ENCODE measurements at regions not wholly inside any gene's neighbourhood (a gene's known extent, or its start where the extent isn't known, plus 50 kb on each side); places are given as distances from the start of the nearest gene placed in this dataset.

- ATAC-seq (no peak), DNase-seq (no peak)
These were observed 321.5 kb downstream of the ALG10 start for GRCh38 chr12:34343766-34344165.

- DNase-seq (no peak), ATAC-seq (no peak)
These were observed 322.7 kb downstream of the ALG10 start for GRCh38 chr12:34344851-34345522.

- ATAC-seq (no peak), DNase-seq (no peak)
These were observed 323.5 kb downstream of the ALG10 start for GRCh38 chr12:34345801-34346200.

GRCh38 chr12:34346372-34347034 is 324.2 kb downstream of the ALG10 start:
- ATAC-seq, result no peak

GRCh38 chr12:34347367-34347766 is 325.1 kb downstream of the ALG10 start:
- ATAC-seq, result no peak
- DNase-seq, result peak; percentile 10

More at GRCh38 chr12:34346372-34347034, 324.2 kb downstream of the ALG10 start:
- no peak for DNase-seq

- ATAC-seq, result no peak
- no peak for DNase-seq
These were observed 325.8 kb downstream of the ALG10 start for GRCh38 chr12:34348064-34348463.

GRCh38 chr12:34348836-34349672 is 326.8 kb downstream of the ALG10 start:
- ATAC-seq, result no peak
- DNase-seq, result no peak

GRCh38 chr12:34349673-34349961 is 327.3 kb downstream of the ALG10 start:
- DNase-seq (no peak), ATAC-seq (no peak)

- DNase-seq (no peak), ATAC-seq (no peak)
These were observed 328.1 kb downstream of the ALG10 start for GRCh38 chr12:34350092-34351041.

- DNase-seq, result no peak
- ATAC-seq, result no peak
These were observed 329.8 kb downstream of the ALG10 start for GRCh38 chr12:34352098-34352497.

GRCh38 chr12:34354239-34355200 is 332.2 kb downstream of the ALG10 start:
- no peak for DNase-seq
- ATAC-seq, result no peak

GRCh38 chr12:34356233-34356987 is 334.1 kb downstream of the ALG10 start:
- DNase-seq (no peak), ATAC-seq (no peak)

GRCh38 chr12:34357791-34358190 is 335.5 kb downstream of the ALG10 start:
- no peak for DNase-seq

GRCh38 chr12:34358198-34358597 is 335.9 kb downstream of the ALG10 start:
- no peak for ATAC-seq
- no peak for DNase-seq

More at GRCh38 chr12:34357791-34358190, 335.5 kb downstream of the ALG10 start:
- no peak for ATAC-seq

GRCh38 chr12:34361721-34362316 is 339.5 kb downstream of the ALG10 start:
- DNase-seq (no peak), ATAC-seq (no peak)

- ATAC-seq, result no peak
- no peak for DNase-seq
These were observed 340.9 kb downstream of the ALG10 start for GRCh38 chr12:34363050-34363673.

GRCh38 chr12:34368079-34368478 is 345.8 kb downstream of the ALG10 start:
- no peak for DNase-seq
- no peak for ATAC-seq

- DNase-seq (no peak), ATAC-seq (no peak)
These were observed 348.8 kb downstream of the ALG10 start for GRCh38 chr12:34371050-34371449.

GRCh38 chr12:34372003-34372402 is 349.7 kb downstream of the ALG10 start:
- ATAC-seq (no peak), DNase-seq (no peak)

Measured in stimulated activated naive CD8-positive, alpha-beta T cell treated with anti-CD3 and anti-CD28 coated beads, Interleukin-15, Interleukin-2, amounts not matched to agents 100 U/mL and 50 U/mL, for 24 hours (primary cell).